OCI-LY7 (cell line): ENCODE measurements at regions not wholly inside any gene's neighbourhood (a gene's known extent, or its start where the extent isn't known, plus 50 kb on each side); places are given as distances from the start of the nearest gene placed in this dataset.

Experiments used
- BruUV-seq: library from RNA; stranded (reverse); fragments of 400-500 nt; replicated peaks from 2 replicates; lab custom pipeline; 2021; lab: Mats Ljungman, UMichigan
- CTCF ChIA-PET: fragments of 300-600 bp; sonication (Branson Sonifier 250); formaldehyde crosslinking; loops from one replicate; lab custom pipeline; 2022; ENCODE audit warnings: antibody characterized with exemption; ENCODE audit not compliant: unreplicated experiment; lab: Charles Lee
- POLR2A ChIA-PET: fragments of 300-600 bp; sonication (Branson Sonifier 250); formaldehyde crosslinking; loops from one replicate; lab custom pipeline; 2022; ENCODE audit warnings: antibody characterized with exemption; lab: Charles Lee
- DNase-seq: peaks from one replicate; pipeline ENCODE4 v3.0.0-alpha.2; 2015; ENCODE audit warnings: low spot score
- H2AFZ ChIP-seq: fragments of 200-600 bp; sonication (generic), shearing (Covaris generic); 2 replicates; pipeline ENCODE4 v1.6.1; 2014; ENCODE audit warnings: mild to moderate bottlenecking, antibody characterized with exemption, low read length, moderate library complexity
- H3K27ac ChIP-seq: fragments of 200-600 bp; sonication (generic); 2 replicates; pipeline ENCODE4 v1.5.1; 2014; ENCODE audit warnings: mixed run types, low read depth, mild to moderate bottlenecking, moderate library complexity, low read length, inconsistent platforms; ENCODE audit not compliant: poor library complexity, severe bottlenecking
- H3K36me3 ChIP-seq: fragments of 200-600 bp; sonication (generic); 2 replicates; pipeline ENCODE4 v1.6.1; 2014; ENCODE audit warnings: mild to moderate bottlenecking, antibody characterized with exemption, low read length, moderate library complexity, mixed read lengths; ENCODE audit not compliant: insufficient read depth
- H3K4me1 ChIP-seq: fragments of 200-600 bp; sonication (generic); 2 replicates; pipeline ENCODE4 v1.5.1; 2014; ENCODE audit warnings: mild to moderate bottlenecking, low read length; ENCODE audit not compliant: insufficient read depth, poor library complexity, severe bottlenecking
- H3K4me2 ChIP-seq: fragments of 200-600 bp; sonication (generic); 2 replicates; pipeline ENCODE4 v1.6.1; 2014; ENCODE audit warnings: mild to moderate bottlenecking, low read length
- H3K4me3 ChIP-seq: fragments of 200-600 bp; sonication (generic); 2 replicates; pipeline ENCODE4 v1.5.1; 2014; ENCODE audit warnings: mild to moderate bottlenecking, low read depth, low read length; ENCODE audit not compliant: poor library complexity, severe bottlenecking
- H3K79me2 ChIP-seq: fragments of 200-600 bp; sonication (generic); 2 replicates; pipeline ENCODE4 v1.6.1; 2016; ENCODE audit warnings: low read depth, mild to moderate bottlenecking, low read length, moderate library complexity, mixed read lengths; ENCODE audit not compliant: insufficient read depth
- H3K9me2 ChIP-seq: fragments of 200-600 bp; sonication (generic); 2 replicates; pipeline ENCODE4 v1.6.1; 2016; ENCODE audit warnings: mild to moderate bottlenecking, low read length, mixed read lengths; ENCODE audit not compliant: insufficient read depth
- H3K9me3 ChIP-seq: fragments of 200-600 bp; sonication (generic); 2 replicates; pipeline ENCODE4 v1.6.1; 2014; ENCODE audit warnings: mild to moderate bottlenecking, mixed run types, low read length, mixed read lengths
- H4K20me1 ChIP-seq: fragments of 200-600 bp; sonication (generic); 2 replicates; pipeline ENCODE4 v1.6.1; 2014; ENCODE audit warnings: mild to moderate bottlenecking, antibody characterized with exemption, low read length, moderate library complexity, mixed read lengths; ENCODE audit not compliant: insufficient read depth
- CTCF ChIP-seq: fragments of 200-600 bp; sonication (generic); conservative IDR thresholded peaks from 2 replicates; pipeline ENCODE4 v1.5.1; 2014; ENCODE audit warnings: mild to moderate bottlenecking, antibody characterized with exemption, low read length, moderate library complexity, mixed read lengths
- EZH2phosphoT487 ChIP-seq: fragments of 200-600 bp; sonication (generic); IDR thresholded peaks from 2 replicates; pipeline ENCODE4 v1.6.1; 2018; ENCODE audit warnings: low read depth, borderline replicate concordance, mild to moderate bottlenecking, mixed run types, antibody characterized with exemption, low read length, moderate library complexity, mixed read lengths
- intact Hi-C: fragments of 100-400 bp; cut with micrococcal nuclease; formaldehyde crosslinking; loops from one replicate; pipeline ENCODE4 v1.10.0; 2022; ENCODE audit not compliant: unreplicated experiment

- H3K79me2 ChIP-seq, result no peaks in the 10 kb centered on the region
- DNase-seq, result no peak
- no peak overlapping the region for H3K27ac ChIP-seq
- H3K4me1 ChIP-seq, result no peaks in the 10 kb centered on the region
- H3K9me2 ChIP-seq, result no peaks in the 10 kb centered on the region
- H2AFZ ChIP-seq, result no peak overlapping the region
- H3K4me2 ChIP-seq, result no peak overlapping the region
- no TSS peak for BruUV-seq
- no peak overlapping the region for H3K4me3 ChIP-seq
- intact Hi-C loops, result no loop called here
- H3K36me3 ChIP-seq, result no peaks in the 10 kb centered on the region
- ChIA-PET CTCF (no interaction called here), POLR2A (no interaction called here)
- H3K9me3 ChIP-seq, result no peaks in the 10 kb centered on the region
- TF ChIP-seq CTCF (no peak), EZH2phosphoT487 (no peak)
- H4K20me1 ChIP-seq, result no peaks in the 10 kb centered on the region
These were observed 641.1 kb downstream of the DHX35 start for GRCh38 chr20:39603219-39603618.

GRCh38 chr20:39602649-39603048 is 640.5 kb downstream of the DHX35 start:
- Histone ChIP-seq H3K9me3 (no peaks in the 10 kb centered on the region), H3K79me2 (no peaks in the 10 kb centered on the region), H3K4me3 (no peak overlapping the region), H3K4me2 (no peak overlapping the region), H4K20me1 (no peaks in the 10 kb centered on the region), H3K4me1 (no peaks in the 10 kb centered on the region), H2AFZ (no peak overlapping the region), H3K9me2 (no peaks in the 10 kb centered on the region), H3K36me3 (no peaks in the 10 kb centered on the region), H3K27ac (no peak overlapping the region)
- TF ChIP-seq CTCF, result no peak
- TF ChIP-seq EZH2phosphoT487, result no peak
- POLR2A ChIA-PET, result no interaction called here
- CTCF ChIA-PET, result no interaction called here
- no peak for DNase-seq
- BruUV-seq, result no TSS peak
- intact Hi-C loops, result no loop called here

GRCh38 chr20:39600871-39601270 is 638.7 kb downstream of the DHX35 start:
- no peaks in the 10 kb centered on the region for H3K9me3 ChIP-seq
- H3K79me2 ChIP-seq, result no peaks in the 10 kb centered on the region
- no peaks in the 10 kb centered on the region for H3K36me3 ChIP-seq
- CTCF ChIA-PET, result no interaction called here
- no peaks in the 10 kb centered on the region for H3K9me2 ChIP-seq
- H3K4me2 ChIP-seq, result no peak overlapping the region
- no peak overlapping the region for H3K4me3 ChIP-seq
- no peaks in the 10 kb centered on the region for H4K20me1 ChIP-seq
- no peak overlapping the region for H2AFZ ChIP-seq
- no peak for TF ChIP-seq EZH2phosphoT487
- TF ChIP-seq CTCF, result no peak
- no peak overlapping the region for H3K27ac ChIP-seq
- H3K4me1 ChIP-seq, result no peaks in the 10 kb centered on the region
- no peak for DNase-seq
- BruUV-seq, result no TSS peak
- intact Hi-C loops, result no loop called here
- POLR2A ChIA-PET, result no interaction called here
